A549 (cell line): ENCODE measurements at regions not wholly inside any gene's neighbourhood (a gene's known extent, or its start where the extent isn't known, plus 50 kb on each side); places are given as distances from the start of the nearest gene placed in this dataset.

ENCODE experiments used
- POLR2A ChIP-seq: IDR thresholded peaks from 2 replicates; pipeline ENCODE4 v1.6.1; 2012; ENCODE audit warnings: mild to moderate bottlenecking, low read length
- REST ChIP-seq: fragments of 200-600 bp; sonication (generic); IDR thresholded peaks from 2 replicates; pipeline ENCODE4 v1.6.1; 2016; ENCODE audit warnings: antibody characterized with exemption, mild to moderate bottlenecking, moderate library complexity
- ZSCAN20 ChIP-seq: fragments of 250-450 bp; sonication (Bioruptor Pico); IDR thresholded peaks from 2 replicates; pipeline ENCODE4 v1.8.0; 2022; ENCODE audit warnings: mild to moderate bottlenecking, moderate library complexity

GRCh38 chr14:49134940-49135339 lies 451.2 kb downstream of the RPS29 start:
- TF ChIP-seq REST (no peak), POLR2A (no peak), ZSCAN20 (CRISPR knock-in tag) (no peak)
